Urothelium cell line (cell line): ENCODE measurements at regions not wholly inside any gene's neighbourhood (a gene's known extent, or its start where the extent isn't known, plus 50 kb on each side); places are given as distances from the start of the nearest gene placed in this dataset.

Experiments used
- DNase-seq: peaks from one replicate; pipeline ENCODE4 v3.0.0; 2011; ENCODE audit warnings: low spot score, mixed read lengths
- FAIRE-seq: peaks from 2 replicates; lab custom pipeline; 2011; peaks lifted over from hg19 to GRCh38; lab: Jason Lieb, UNC

DNA sequence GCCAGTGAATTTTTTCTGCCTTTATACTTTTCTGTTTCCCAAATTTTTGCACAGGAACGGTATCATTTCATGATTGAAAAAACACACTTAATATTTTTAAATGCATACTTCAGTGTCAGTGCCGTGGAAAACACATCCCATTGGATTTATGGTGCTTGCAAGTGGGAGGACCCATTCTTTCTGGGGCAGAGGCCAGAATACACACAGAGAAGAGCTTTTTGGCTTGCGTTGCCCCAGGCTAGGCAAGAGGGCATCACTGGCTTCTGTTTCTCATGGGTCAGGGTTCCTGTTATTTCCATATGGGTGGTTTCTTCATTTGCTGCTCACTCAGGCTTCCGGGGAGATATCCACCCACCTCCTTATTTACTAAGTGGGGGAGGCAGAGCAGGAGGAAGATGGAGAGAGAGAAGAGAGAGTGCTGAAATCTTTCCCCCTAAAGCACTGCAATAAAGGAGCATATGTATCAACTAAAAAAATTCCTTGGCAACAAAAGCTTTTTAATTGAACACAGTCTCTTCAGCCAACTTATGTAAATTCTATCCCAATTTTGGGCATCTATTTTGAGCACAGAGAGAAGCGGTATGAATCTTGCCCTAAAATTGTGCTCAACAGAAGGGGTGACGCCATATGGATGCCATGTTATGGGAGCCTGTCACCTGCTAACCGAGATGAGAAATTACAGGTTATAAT lies 66.0 kb upstream of the KIRREL3 start:
- DNase-seq (no peak), FAIRE-seq (no peak)

DNA sequence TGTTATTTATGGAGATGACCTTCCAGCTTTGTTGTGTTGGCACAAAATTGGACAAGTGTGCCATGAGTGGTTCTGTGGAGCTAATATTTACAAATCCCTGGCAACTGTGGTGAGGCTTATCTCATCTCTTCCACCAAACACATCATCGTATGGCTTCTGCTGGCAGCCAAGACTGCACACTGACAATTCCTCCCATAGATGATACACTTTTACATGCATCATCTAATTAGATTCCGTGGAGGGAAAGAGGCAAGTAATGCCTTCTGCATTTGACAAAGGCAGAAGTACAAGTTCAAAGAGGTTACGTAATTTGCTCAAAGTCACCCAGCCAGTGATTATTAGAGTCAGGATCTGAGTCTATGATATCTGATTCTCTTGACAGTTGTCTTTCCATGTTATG lies 62.7 kb upstream of the KIRREL3 start:
- FAIRE-seq, result no peak
- DNase-seq, result no peak

DNA sequence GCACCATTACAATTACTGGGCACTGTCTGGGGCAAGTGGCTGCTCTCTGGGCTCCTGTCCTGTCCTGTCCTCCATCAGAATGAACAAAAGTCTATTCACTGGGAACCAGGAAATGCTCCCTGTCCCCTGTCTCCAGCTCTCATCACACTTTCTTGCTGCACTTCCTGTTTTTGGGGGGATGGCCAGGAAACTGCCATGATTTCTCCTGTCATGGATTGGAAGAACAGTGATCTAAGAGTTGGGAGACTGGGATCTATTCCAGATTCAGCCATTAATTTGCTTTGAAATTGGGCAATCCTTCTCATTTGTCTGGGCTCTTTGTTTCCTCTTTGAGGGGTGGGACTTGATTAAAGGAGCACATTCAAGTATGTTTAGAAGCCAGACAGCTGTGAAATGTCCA lies 61.4 kb upstream of the KIRREL3 start:
- DNase-seq, result no peak
- FAIRE-seq, result no peak

DNA sequence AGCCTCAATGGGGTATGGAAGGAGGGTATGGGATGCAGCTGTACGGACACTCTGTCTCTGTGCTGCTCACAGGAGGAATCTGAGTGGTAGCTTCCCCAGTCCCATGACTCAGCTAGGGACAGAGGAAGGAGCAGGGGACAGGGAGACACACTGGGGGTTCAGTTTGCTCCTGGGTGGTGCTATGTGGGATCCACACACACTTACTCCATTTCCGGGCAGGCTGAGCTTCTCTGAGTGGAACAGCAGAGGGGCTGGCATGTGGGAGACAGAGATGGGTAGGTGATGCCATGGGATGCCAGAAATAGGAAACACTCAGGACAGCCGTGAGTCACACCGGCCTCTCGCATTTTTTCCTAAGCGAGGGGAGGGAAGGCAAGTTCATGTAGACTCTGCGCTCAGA lies 59.2 kb upstream of the KIRREL3 start:
- no peak for FAIRE-seq
- peak; percentile 30 for DNase-seq

DNA sequence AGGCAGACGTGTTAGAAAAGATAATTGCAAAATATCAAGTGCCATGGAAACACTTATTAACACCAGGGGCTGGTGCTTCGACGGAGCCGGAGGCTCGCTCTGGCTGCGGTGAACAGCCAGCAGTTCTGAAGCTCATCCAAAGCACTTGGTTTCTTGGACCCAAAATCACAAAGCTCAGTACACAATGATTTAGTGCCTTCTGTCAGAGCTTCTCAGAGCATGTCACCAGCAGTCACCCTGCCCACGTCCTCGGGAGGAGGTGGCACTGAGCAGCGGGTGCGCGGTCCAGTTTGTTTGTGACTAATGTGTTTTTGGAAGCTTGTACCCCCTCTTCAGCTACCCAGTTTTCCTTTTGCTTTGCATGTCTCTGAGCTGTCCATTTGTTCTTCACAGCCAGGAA lies 58.7 kb upstream of the KIRREL3 start:
- FAIRE-seq (no peak), DNase-seq (no peak)

DNA sequence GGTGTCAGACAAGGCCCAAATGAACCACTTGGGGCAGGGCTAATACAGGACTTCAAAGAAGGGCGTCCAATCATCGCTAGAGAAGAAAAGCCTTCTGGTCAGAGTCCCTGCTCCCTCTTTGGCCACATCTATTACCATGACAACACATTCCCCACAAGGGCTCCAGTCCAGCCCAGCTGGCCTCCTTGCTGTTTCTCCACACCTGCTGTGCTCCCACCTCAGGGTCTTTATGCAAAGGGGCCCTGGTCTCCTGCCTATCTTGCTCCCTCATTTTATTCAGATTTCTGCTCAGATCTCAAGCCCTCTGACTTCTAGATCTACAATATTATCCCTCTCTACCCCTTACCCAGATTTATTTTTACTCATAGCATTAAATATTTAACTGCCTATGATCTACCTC lies 58.0 kb upstream of the KIRREL3 start:
- no peak for DNase-seq
- FAIRE-seq, result no peak

DNA sequence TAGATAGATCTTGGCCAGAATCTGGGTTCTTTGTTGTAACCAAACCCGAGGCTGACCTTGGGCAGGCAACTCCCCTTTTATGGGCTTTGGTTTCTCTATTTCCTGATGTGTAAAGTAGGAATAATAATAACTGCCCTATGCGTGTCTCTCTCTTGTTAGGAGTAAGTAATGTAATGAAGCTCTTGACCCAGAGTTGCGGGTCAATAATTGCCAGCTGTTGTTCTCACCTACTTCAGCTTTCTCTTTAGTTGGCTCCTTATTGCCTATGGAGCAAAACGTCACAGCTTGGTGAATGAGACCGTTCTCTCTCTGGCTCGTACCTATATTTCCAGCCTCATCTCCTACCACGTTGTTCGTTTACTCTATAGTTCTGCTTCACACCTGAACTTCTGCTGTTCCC lies 56.6 kb upstream of the KIRREL3 start:
- no peak for DNase-seq
- FAIRE-seq, result no peak

DNA sequence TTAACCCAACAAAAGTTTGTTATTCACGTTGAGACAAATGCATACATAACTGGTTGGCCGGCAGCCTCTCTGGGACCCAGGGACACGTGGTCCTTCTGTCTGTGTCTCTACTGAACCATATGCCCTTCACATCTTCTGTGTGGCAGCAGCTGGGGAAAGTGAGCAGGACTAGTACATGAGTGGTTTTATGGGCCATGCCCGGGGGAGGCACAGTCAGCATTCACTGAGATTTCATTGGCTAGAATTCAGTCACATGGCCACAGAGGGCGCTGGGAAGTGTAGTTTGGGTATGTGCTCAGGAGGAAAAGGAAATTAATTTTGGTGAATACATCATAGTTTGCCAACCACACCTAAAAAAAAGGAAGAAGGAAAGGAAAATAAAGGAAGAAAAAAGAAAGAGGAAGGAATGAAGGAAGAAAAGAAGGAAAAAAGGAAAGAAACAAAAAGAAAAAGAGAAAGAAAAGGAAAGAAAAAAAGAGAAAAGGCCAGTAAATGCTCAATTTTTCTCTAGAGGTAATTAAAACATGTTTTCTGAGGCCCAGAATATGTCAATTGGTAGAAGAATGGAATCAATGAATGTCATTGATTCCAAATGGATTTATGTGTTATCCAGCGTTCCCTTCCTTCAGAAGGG lies 55.9 kb upstream of the KIRREL3 start:
- no peak for FAIRE-seq
- DNase-seq, result no peak

DNA sequence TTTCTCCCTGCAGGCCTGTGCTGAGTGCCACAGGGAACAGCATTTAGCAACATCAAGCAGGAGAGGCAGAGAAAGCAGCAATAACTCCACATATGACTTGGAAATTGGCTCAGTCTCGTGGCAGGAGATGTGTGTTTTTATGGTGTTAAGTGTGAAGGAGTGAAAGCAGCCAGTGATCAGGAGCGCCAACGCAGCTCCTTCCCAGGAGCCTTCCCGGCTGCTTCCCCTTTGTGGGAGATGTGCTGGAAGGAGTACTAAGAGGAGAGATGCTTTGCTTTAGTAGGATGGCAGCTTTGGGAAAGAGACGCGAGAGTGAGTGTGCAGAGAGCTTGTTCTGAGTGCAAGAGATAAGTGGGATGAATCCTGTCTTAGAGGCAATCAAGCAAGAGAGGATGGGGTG lies 54.7 kb upstream of the KIRREL3 start:
- no peak for FAIRE-seq
- no peak for DNase-seq

DNA sequence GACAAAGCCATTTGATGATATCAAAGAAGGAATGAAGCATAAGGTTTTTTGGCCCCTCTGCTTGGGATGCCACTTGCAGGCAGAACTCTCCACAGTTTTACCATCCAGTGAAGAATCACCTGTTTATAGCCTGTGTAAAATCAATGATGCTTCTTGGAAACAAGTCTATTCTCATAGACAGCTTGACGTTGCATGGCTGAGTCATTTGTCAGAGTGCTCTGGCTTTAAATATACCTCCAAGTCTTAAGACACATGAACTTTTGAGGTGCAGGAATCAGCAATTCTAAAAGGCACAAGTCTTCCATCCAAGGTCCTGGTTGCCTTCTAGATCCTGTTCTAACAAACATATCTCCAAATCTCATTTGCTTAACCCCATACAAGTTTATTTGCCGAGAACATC lies 53.6 kb upstream of the KIRREL3 start:
- FAIRE-seq (no peak), DNase-seq (no peak)

DNA sequence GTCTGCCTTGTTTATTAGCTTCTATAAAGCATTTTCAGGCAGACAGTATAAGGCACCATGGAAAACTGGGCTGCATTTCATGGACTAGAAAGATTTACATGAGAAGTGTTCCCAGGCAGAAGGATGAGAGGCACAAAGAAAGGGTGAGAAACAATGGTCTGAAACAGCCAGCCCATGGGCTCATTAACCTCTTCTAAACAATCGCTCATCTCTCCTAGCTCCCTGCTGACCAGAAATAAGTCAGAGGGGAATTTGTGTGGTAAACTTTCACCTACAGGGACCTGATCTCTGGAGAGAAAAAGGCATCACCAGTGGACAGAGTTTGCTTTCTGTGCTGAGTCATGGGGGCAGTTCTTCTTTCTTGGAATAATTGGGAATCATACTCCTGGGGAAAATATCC lies 51.8 kb upstream of the KIRREL3 start:
- DNase-seq, result no peak
- no peak for FAIRE-seq
